Progenitor cell of endocrine pancreas (in vitro differentiated cells): ENCODE measurements at regions not wholly inside any gene's neighbourhood (a gene's known extent, or its start where the extent isn't known, plus 50 kb on each side); places are given as distances from the start of the nearest gene placed in this dataset.

Source experiments
- DNase-seq: peaks from one replicate; pipeline ENCODE4 v3.0.0; 2021; ENCODE audit warnings: low spot score; ENCODE audit not compliant: unreplicated experiment
- H3K27ac Mint-ChIP-seq: 2 replicates; pipeline ENCODE4 v1.8.0; 2021; ENCODE audit warnings: mild to moderate bottlenecking, moderate library complexity, mixed read lengths
- H3K27me3 Mint-ChIP-seq: 2 replicates; pipeline ENCODE4 v1.8.0; 2021; ENCODE audit warnings: mixed read lengths
- H3K36me3 Mint-ChIP-seq: 2 replicates; pipeline ENCODE4 v1.8.0; 2022; ENCODE audit warnings: mixed read lengths; ENCODE audit not compliant: insufficient read depth
- H3K4me1 Mint-ChIP-seq: 2 replicates; pipeline ENCODE4 v1.8.0; 2021; ENCODE audit warnings: low read depth, mixed read lengths
- H3K4me3 Mint-ChIP-seq: 2 replicates; pipeline ENCODE4 v1.8.0; 2021; ENCODE audit warnings: low read depth, mild to moderate bottlenecking, moderate library complexity, mixed read lengths
- H3K9me3 Mint-ChIP-seq: 2 replicates; pipeline ENCODE4 v1.8.0; 2021; ENCODE audit warnings: low read depth, mixed read lengths
- TF ChIP-seq, protein P1 (sequence below): fragments of 200-600 bp; sonication (generic); IDR thresholded peaks from one replicate; pipeline ENCODE4 v1.5.0; 2021; ENCODE audit warnings: antibody characterized with exemption, mild to moderate bottlenecking; ENCODE audit not compliant: unreplicated experiment

- Mint-ChIP-seq H3K36me3 (no peaks in the 10 kb centered on the region), H3K27ac (no peak overlapping the region), H3K4me3 (no peak overlapping the region), H3K27me3 (no peaks in the 10 kb centered on the region), H3K4me1 (no peaks in the 10 kb centered on the region), H3K9me3 (peaks cover 4% of the 10 kb centered on the region)
- DNase-seq, result no peak
- TF ChIP-seq, protein P1, sequence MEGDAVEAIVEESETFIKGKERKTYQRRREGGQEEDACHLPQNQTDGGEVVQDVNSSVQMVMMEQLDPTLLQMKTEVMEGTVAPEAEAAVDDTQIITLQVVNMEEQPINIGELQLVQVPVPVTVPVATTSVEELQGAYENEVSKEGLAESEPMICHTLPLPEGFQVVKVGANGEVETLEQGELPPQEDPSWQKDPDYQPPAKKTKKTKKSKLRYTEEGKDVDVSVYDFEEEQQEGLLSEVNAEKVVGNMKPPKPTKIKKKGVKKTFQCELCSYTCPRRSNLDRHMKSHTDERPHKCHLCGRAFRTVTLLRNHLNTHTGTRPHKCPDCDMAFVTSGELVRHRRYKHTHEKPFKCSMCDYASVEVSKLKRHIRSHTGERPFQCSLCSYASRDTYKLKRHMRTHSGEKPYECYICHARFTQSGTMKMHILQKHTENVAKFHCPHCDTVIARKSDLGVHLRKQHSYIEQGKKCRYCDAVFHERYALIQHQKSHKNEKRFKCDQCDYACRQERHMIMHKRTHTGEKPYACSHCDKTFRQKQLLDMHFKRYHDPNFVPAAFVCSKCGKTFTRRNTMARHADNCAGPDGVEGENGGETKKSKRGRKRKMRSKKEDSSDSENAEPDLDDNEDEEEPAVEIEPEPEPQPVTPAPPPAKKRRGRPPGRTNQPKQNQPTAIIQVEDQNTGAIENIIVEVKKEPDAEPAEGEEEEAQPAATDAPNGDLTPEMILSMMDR, result no peak
Measured at GRCh38 chr3:176780766-176781165, 416.5 kb downstream of the TBL1XR1 start.

- Mint-ChIP-seq H3K4me3 (no peak overlapping the region), H3K36me3 (peaks cover 14% of the 10 kb centered on the region), H3K9me3 (peaks cover 29% of the 10 kb centered on the region), H3K27ac (no peak overlapping the region), H3K27me3 (no peaks in the 10 kb centered on the region), H3K4me1 (no peaks in the 10 kb centered on the region)
- TF ChIP-seq, protein P1, result no peak
- no peak for DNase-seq
Measured at GRCh38 chr3:176776622-176777175, 420.6 kb downstream of the TBL1XR1 start.

- no peak overlapping the region for H3K4me3 Mint-ChIP-seq
- TF ChIP-seq, protein P1, result no peak
- no peaks in the 10 kb centered on the region for H3K4me1 Mint-ChIP-seq
- peaks cover 15% of the 10 kb centered on the region for H3K36me3 Mint-ChIP-seq
- peaks cover 39% of the 10 kb centered on the region for H3K9me3 Mint-ChIP-seq
- H3K27ac Mint-ChIP-seq, result no peak overlapping the region
- DNase-seq, result no peak
- H3K27me3 Mint-ChIP-seq, result no peaks in the 10 kb centered on the region
Measured at GRCh38 chr3:176769547-176770190, 427.6 kb downstream of the TBL1XR1 start.

- no peak for DNase-seq
- no peak overlapping the region for H3K4me3 Mint-ChIP-seq
- no peaks in the 10 kb centered on the region for H3K27me3 Mint-ChIP-seq
- no peak overlapping the region for H3K27ac Mint-ChIP-seq
- peaks cover 11% of the 10 kb centered on the region for H3K36me3 Mint-ChIP-seq
- peaks cover 31% of the 10 kb centered on the region for H3K9me3 Mint-ChIP-seq
- TF ChIP-seq, protein P1, result no peak
- no peaks in the 10 kb centered on the region for H3K4me1 Mint-ChIP-seq
Measured at GRCh38 chr3:176767385-176767784, 429.9 kb downstream of the TBL1XR1 start.

- Mint-ChIP-seq H3K27me3 (no peaks in the 10 kb centered on the region), H3K36me3 (peaks cover 10% of the 10 kb centered on the region), H3K4me3 (no peak overlapping the region), H3K9me3 (peaks cover 32% of the 10 kb centered on the region), H3K4me1 (no peaks in the 10 kb centered on the region), H3K27ac (no peak overlapping the region)
- TF ChIP-seq, protein P1, result no peak
- DNase-seq, result no peak
Measured at GRCh38 chr3:176766862-176767261, 430.4 kb downstream of the TBL1XR1 start.
